ENCODE measurements at regions not wholly inside any gene's neighbourhood (a gene's known extent, or its start where the extent isn't known, plus 50 kb on each side); places are given as distances from the start of the nearest gene placed in this dataset.
"Not testable (repeated sequence)": the region's sequence is repeated elsewhere in the genome, so short reads cannot be mapped to it uniquely, and the experiment has no call there.

DNA sequence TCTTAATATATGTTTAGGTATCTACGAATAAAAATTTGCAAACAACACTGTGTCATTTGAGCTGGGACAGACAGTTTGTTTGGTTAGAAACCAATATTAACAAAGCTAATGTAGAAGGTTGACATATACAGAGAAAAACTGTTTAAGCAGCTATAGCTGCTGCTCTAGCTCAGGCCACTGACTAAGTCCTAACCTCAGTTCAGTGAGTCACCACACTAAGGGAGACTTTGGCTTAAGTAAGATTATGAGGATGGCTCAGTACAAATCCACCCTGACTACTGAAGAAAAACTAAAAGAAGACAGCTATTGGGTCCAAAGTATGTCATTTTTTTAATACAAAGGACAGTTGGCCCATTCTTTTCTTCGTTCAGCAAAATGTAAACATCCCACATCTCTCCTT, 717.3 kb upstream of the ACTRT1 start:
- DNase-seq (ENCODE audit: low spot score) = peak; percentile 1

DNA sequence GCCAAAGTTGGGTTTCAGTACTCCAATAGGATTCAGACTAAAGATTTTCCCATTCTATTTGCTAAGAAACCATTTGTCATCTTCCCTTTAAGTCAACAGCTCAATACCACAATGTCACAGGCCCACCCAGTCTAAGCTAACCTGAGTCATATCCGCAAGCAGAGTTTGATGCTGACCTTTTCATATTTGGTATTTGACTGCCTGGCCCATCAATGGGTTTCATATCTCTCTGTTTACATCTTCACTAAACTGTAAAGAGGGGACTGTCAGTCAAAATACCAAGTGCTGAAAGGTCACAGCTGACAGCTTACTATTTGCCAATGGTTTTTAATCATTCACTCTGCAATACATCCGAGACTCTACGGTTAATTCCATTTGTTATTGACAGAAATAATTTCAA, 707.5 kb upstream of the ACTRT1 start:
- DNase-seq (ENCODE audit: low spot score) = no peak

DNA sequence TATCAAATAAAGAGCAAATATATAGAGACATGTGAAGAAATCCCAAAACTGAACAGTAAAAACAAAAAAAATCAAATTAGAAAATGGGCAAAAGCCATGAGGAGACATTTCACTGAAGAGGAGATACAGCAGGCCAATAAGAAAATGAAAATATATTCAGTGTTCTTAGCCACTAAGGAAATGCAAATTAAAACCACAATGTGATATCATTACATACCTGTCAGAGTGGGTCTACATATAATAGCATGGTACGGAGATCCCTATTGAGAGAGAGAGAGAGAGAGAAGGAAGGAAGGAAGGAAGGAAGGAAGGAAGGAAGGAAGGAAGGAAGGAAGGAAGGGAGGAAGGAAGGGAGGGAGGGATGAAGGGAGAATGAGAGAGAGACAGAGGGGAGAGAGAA, 707.0 kb upstream of the ACTRT1 start:
- no peak for DNase-seq (ENCODE audit: low spot score)

DNA sequence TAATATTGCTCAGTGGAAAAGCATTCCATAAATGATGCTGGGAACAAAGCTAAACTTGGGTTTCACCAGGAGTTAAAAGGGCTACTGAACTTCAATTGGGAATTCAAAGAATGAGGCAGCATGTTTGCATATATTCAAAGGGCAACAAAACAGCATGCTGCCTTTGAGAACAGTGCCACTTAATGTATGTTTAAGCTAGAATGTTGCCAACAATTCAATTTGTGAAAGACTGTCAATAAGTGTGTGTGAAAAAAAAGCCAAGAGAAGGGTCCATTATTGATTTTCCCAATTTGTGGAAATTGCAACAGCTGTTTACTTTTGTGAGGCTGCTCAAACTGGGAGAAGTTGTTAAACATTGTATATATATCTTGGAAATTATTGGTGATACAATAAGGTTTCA, 701.9 kb upstream of the ACTRT1 start:
- no peak for DNase-seq (ENCODE audit: low spot score)

DNA sequence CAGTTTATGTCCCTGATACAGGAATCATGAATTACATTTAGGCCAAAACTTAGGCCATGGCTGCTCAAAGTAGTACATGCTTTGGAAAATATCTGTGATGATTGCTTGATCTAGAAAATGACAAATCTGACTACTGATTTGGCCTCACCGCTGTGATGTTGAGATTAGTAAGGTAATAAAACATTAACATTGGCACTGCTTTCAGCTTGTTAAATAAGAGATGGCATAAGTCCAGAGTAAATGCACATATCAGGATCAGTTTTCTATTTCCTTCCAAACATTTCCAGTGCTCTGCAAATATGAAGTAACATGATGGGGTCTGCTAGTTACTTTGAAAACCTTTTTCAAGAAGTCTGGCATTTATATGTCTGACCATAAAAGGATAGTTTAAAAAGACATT, 687.3 kb upstream of the ACTRT1 start:
- DNase-seq (ENCODE audit: low spot score) = no peak

DNA sequence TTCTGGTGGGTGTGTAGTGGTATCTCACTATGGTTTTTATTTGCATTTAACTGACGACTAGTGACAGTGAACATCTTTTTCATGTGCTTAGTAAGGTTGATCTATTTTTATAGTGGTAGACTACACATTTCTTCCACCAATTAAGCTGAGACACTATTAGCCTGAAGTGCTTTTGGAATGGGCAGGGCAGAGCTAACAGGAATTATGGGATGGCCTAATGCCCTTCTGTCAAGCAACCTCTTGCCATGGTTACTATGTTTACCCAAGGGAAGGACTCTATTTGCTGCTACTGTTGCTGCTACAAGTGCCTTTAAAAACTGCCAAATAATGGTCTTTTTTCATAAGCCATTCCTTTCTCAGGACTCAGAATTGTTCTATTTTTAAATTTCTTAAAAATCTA, 676.7 kb upstream of the ACTRT1 start:
- no peak for DNase-seq (ENCODE audit: low spot score)

DNA sequence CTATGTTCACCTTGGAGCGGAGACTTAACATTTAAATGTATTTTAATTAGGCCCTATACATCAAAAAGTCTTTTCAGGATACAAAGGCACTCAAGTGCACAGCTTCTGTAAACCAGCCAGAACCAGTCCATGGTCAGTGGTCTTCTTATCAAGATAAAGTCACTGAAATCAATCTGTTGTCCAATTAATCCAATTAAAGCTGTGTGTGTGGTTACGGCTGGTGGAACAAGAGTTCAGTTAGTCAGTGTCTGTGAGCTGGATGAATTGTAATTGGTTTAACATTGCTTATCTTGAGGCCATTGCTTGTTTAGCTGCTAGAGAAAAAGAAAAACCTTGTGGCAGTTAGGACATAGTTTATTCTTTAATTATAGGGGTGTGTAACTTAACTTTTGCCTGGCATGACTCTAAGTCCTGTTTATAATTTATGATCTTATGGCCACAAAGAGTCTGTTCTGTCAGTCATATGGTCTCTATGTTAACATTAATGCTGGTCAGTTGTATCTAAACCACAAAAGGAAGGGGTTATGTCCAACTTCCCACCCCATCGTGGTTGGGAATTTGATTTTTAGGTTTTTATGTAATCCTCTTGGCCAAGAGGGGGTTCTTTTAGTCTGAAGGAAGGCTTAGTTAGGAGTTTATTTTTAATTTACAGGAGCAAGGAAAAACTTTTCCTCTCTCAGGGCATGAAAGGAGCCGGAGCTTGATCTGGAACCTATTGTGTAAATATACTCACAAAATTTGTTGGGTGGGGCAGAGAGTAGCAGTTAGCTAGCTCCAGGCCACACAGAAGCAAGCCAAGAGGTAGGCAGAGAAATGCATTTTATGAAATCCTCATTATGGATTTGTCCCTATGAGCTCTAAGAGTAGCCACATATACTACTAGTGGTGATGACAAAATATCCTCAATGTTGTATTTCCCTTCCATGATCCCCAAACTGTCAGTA, 665.7 kb upstream of the ACTRT1 start:
- DNase-seq (ENCODE audit: low spot score) = no peak

DNA sequence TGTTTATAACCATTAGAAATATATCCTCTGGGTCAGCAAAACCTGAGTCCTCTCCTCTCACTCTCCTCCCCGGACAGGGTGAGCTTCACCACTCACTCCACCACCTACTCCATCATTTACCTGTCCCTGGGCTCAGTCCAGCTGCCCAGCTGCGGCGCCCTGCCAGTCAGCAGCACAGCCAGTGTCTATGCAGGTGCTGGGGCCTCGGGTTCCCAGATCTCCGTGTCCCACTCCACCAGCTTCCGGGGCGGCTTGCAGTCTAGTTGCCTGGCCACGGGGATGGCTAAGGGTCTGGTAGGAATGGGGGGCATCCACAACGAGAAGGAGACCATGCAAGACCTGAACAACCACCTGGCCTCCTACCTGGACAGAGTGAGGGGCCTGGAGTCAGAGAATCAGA, 662.2 kb upstream of the ACTRT1 start:
- no peak for DNase-seq (ENCODE audit: low spot score)

DNA sequence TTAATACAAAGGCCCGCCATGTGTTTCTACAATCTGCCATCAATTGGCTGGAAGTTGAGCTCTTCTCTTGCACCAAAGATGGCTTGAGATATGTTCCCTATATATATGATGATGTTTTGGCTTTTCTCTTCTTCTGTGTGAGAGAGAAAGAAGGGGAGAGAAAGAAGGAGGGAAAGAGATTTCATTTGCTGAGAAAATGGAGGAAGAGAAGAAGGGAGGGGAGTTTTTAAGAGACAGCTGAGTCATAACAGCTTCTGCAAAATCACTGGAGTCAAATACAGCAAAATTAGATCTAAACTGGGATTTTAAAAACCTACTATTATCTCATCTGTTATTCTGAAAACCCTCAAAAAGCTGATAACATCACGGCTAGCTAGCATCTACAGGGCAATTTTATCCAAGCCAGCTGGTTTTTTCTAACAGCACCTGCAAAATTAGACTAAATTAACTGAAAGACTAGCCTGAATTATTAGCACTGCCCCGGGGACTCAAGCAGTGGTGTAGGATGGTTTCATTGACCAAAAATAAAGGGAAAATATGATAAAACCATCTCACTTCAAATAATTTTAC, 647.6 kb upstream of the ACTRT1 start:
- DNase-seq (ENCODE audit: low spot score) = no peak

DNA sequence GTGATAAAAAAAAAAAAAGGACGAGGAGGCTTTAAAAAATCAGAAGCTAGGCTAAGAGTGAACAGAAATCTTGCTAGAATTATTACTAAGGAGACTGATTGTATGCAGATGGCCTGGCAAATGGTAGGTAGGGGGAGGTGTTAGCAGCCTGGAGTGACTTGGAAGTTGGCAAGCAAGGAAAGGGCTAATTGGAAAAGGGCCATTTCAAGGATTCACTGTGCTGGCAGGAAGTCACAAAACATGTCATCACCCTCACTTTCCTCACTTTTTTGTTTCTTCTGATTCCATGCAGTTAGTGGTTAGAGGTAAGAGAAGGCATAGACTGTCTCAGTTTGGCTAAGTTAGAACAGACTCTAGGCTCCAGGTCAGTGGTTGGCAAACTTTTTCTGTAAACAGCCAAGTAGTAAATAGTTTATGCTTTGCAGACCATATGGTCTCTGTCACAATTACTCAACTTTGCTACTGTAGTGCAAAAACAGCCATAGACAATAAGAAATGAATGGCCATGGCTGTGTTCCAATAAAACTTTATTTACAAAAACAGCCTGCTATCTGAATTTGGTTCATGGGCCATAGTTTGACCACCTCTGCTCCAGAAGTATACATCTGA, 646.5 kb upstream of the ACTRT1 start:
- DNase-seq (ENCODE audit: low spot score) = no peak

DNA sequence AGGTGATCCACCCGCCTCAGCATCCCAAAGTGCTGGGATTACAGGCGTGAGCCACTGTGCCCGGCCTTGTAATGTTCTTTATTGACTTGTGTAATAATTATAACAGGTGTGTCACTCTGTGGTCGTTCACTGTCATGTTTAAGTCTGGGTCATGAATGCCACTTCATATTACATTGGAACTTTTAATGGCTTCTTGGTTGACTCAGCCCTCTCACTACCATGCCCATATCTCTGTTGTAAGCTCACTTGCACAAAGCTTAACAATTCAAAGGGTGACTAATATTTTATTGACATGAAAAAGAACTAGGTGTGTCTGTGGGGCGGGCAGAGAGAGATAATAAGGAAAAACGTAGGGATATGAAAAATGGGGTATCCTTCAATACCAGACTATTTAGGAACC, 639.7 kb upstream of the ACTRT1 start:
- no peak for DNase-seq (ENCODE audit: low spot score)

DNA sequence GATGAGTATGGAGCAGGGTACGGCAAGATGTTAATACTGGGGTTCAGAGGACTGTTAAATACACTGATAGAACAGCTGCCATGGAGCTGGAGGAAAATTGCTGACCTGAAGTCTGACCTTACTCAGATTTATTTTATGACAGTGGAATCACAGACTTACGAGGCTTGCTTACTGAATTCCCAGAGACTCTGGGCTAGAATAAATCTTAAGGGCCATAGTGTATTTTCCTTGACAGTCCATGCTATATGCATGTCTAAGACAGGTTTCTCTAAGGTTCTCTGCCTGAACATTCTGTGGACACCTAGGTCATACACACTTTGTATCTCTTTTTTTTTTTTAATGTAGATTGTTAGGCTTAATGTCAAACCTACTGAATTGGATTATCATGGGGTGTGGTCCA, 633.2 kb upstream of the ACTRT1 start:
- DNase-seq (ENCODE audit: low spot score) = no peak

DNA sequence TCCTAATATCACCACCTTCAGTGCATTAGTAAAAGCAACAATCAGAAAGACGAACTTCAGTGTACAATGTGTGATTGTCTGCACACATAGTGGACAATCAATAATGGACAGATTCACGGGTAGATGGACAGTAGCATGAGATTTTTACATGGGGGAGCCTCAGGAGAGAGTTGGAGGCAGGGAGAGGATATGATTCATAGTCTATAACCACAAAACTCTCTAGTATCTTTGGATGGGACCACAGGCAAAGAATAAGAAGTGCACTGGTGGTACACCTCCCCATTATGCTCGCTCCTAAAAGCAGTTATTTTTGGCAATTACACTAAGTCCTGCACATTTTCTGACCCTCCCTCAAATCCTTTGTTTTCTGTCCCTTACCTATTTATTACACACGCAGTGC, 624.4 kb upstream of the ACTRT1 start:
- no peak for DNase-seq (ENCODE audit: low spot score)

DNA sequence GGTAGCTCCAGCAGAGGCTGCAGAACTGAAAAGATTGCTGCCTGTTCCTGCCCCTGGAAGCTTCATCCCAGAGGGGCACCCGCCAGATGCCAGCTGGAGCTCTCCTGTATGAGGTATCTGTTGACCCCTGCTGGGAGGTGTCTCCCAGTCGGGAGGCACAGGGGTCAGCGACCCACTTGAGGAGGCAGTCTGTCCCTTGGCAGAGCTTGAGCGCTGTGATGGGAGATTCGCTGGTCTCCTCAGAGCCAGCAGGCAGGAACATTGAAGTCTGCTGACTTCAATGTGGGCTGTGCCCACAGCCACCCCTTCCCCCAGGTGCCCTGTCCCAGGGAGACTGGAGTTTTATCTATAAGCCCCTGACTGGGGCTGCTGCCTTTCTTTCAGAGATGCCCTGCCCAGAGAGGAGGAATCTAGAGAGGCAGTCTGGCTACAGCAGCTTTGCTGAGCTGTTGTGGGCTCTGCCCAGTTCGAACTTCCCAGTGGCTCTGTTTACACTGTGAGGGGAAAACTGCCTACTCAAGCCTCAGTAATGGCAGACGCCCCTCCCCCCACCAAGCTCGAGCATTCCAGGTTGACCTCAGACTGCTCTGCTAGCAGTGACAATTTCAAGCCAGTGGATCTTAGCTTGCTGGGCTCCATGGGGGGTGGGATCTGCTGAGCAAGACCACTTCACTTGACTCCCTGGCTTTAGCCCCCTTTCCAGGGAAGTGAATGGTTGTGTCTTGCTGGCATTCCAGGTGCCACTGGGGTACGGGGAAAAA, 622.3 kb upstream of the ACTRT1 start:
- DNase-seq (ENCODE audit: low spot score) = not testable (repeated sequence)

DNA sequence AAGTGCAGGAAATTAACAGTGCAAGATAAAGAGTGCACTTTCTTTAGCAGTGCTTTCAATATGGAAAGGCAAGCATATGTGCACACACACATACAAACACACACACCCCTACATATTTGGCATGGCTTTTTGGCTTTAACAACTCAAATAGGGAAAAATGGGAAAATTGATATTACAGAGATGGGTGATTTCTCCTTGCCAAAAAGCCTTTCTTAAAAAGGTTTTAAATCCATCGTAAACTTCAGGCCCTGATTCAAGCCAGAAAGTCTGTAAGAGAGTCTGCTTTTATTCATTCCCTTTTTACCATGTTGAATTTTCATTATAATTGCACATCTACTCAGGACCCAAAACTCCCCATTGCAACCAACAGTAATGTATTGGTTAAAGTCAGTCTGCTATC, 612.0 kb upstream of the ACTRT1 start:
- no peak for DNase-seq (ENCODE audit: low spot score)

DNA sequence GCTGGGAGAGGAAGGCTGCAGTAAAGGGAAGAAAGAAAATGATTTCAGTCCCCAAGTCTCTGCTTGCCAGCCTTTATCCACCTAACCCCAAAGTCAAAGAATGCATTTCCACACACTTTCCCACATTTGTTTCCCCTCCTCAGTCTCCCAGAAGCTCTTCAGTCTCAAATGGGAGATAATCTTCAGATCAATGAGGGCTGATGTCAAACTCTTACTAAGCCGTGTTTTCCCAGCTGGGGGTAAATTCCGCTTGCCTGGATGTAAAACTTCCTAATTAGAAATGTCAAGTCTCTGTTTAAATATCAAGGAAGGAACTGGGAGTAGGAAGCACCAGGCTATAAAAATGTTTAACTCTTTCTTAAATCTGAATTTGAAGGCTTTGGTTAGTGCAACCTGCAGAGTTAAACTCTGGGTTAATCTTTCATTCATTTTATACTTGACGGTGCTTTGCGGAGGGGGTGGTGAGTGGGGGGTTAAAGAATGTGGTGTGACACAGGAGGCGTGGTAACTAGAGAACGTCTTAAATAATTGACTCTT, 601.4 kb upstream of the ACTRT1 start:
- no peak for DNase-seq (ENCODE audit: low spot score)

DNA sequence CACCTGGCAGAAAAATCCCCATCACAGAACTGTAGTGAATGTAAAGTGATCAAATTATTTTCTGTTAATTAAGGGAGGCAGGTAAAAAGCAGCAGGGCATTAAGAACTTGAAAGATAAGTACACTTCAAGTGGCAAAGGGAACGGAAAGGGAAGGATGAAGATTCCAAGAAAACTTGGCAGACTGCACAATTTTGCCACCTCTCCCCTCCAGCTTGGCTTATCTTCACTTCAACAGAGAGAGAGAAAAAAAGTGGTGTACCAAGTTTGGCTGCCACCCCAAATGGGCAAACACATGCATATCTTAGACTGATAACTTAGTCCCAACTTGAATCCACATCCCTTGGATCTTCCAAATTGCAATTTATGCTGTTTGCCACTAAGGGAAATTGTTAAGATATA, 598.1 kb upstream of the ACTRT1 start:
- no peak for DNase-seq (ENCODE audit: low spot score)

DNA sequence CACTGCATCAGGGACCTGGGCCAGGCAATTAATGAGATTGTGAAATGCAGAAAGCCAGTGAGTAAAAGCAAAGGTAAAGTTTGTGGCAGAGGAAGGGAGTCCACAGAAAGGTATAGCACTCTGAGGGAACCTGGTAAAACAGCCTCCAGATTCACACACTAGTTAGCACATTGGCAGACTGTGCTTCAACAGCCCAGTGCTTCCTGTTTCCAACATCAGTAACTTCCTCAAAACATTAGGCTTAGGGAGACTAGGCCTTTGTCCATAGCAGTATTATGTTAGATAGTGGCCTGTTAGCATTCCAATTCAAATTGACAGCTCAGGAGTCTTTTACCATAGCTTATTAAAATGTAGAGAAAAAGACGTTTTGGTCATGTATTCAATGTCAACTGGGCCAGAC, 582.6 kb upstream of the ACTRT1 start:
- DNase-seq (ENCODE audit: low spot score) = no peak

DNA sequence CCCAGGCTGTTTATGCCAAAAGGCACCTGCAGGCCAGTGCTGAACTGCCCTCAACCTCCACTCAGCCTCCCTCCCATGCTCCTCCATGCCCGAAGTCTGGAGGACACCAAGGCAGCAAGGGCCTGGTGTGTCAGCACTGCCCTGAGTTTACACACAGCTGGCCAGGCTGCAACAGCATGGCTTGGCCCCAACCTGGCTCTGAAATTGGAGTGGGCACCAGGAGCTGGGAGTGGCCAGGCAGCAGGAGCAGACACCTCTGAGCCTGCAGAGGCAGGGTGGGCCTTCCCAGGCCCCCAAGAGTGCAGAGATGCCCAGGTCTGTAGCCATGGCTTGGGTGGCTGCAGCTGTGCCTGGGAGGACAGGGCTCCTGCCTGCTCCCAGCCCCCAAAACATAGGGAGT, 571.2 kb upstream of the ACTRT1 start:
- DNase-seq (ENCODE audit: low spot score) = no peak

DNA sequence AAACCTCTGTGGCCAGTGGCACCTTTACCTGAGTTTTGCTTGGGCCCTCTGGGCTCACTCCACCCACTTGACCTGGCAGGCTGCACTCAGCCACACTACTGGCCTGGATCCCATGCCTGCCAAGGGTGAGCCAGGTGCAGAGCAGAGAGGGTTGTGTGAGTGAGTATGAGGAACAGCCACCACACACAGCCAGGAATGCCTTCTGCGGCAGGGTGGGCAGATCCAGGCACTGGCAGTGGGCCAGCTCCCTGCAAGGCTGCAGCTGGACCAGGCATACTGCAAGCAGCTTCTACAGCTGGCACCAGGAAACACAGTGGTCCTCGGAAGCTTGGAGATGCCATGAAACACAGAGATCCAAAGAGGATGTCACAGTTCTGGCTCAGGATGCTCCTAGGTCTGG, 570.1 kb upstream of the ACTRT1 start:
- no peak for DNase-seq (ENCODE audit: low spot score)

DNA sequence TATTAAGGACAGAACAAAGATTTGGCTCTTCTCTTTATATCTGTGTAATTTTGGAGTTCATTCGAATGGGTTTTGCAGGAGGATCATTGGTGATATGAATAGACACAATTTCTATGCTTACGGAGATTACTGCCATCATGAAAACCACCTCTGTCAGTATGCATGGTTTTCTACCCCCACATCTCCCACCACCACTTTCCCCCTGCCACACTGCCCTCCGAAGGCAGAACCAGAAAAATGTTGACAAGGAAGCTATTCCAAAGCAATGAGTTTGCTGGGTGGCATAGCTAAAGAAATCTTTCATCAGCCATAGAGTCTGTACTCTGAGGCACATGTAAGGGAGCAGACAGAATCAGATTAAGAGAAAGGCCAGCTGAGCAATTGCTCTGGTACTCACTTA, 567.3 kb upstream of the ACTRT1 start:
- DNase-seq (ENCODE audit: low spot score) = no peak

DNA sequence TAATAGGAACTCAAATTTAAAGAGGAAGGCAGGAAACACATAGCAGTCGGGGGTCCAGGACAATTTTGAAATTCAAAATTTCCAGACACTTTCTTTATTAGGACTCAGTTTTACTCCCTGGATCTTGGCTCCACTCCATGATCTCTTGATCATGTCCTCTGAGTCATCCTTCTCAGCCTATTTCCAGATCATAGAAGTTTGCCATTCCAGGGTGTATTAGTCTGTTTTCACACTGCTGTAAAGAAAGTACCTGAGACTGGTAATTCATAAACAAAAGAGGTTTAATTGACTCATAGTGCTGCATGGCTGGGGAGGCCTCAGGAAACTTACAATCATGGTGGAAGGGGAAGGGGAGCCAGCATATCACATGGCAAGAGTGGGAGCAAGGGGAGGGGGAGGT, 564.7 kb upstream of the ACTRT1 start:
- no peak for DNase-seq (ENCODE audit: low spot score)

Data from RKO (cell line).